GM21619 (cell line): ENCODE measurements at regions not wholly inside any gene's neighbourhood (a gene's known extent, or its start where the extent isn't known, plus 50 kb on each side); places are given as distances from the start of the nearest gene placed in this dataset.
"Not testable (repeated sequence)": the region's sequence is repeated elsewhere in the genome, so short reads cannot be mapped to it uniquely, and the experiment has no call there.

Source experiments
- ATAC-seq: cut with Tn5 transposase; IDR thresholded peaks from one replicate; pipeline ENCODE4 v1.9.1; 2021; ENCODE audit not compliant: unreplicated experiment

DNA sequence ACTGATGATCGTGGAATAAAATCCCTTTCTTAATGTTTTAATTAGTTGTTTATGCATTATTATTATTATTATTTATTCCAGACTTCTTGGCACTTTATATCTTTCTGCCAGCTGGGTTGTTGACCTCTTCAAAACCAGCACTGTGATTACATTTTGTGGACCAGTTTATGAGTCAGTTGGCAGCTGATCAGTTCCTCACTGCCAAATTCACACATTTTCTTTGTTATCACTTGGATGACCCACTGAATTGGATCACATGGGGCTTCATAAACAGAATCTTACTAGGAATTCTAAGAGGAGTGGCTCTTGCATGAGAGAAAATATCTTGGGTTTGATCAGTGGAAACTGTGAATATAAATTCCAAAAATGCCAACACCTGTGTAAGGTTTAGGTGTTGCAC lies 321.8 kb upstream of the SPRED2 start:
- ATAC-seq, result no peak

DNA sequence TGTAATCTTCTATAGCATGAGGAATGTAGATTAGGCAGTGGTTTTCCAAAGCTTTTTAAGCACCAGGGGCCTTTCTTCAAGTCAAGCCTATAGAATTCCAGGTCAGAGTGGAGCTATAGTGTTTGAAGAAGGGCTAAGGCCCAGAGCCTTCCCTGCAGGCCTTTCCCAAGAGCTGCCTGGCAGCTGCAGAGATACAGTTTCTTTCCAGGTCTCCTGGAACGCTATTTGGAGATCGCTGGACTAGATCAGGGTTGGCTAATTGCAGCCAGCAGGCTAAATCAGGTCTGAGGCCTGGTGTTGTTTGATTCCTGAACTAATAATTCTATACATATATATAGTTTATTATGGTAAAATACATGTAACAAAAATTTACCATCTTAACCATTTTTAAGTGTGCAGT lies 319.0 kb upstream of the SPRED2 start:
- ATAC-seq, result no peak

DNA sequence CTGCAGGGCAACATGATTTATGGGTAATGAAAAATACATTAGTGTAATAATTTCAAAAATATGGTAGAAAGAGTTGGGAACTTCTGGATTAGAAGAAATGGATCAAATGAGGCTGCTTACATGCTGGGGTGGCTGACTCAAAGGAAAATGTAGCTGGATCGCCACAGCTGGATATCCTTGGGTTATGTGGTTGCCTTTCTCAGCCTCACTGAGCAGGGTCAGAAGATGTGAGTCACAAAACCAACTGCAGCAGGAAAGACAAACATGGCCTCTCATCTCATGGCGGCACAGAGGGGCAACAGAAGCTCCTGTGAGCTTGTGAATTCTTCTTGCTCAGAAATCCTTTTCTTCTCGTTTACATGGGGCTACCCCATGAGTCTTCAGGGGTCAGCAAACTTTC lies 317.1 kb upstream of the SPRED2 start:
- ATAC-seq, result no peak

DNA sequence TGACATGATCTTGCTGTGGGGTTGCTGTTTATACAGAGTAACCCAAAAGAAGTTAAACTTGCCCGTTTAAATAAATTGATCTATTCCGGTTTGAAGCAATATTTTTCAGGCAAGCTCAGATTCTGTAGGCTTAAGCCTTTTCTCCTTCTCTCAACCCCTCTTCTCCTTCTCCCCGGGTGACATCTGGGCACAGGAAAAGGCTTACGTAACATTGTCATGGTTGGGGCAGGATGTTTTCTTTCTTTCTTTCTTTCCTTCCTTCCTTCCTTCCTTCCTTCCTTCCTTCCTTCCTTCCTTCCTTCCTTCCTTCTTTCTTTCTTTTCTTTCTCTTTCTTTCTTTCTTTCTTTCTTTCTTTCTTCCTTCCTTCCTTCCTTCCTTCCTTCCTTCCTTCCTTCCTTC lies 315.5 kb upstream of the SPRED2 start:
- not testable (repeated sequence) for ATAC-seq

DNA sequence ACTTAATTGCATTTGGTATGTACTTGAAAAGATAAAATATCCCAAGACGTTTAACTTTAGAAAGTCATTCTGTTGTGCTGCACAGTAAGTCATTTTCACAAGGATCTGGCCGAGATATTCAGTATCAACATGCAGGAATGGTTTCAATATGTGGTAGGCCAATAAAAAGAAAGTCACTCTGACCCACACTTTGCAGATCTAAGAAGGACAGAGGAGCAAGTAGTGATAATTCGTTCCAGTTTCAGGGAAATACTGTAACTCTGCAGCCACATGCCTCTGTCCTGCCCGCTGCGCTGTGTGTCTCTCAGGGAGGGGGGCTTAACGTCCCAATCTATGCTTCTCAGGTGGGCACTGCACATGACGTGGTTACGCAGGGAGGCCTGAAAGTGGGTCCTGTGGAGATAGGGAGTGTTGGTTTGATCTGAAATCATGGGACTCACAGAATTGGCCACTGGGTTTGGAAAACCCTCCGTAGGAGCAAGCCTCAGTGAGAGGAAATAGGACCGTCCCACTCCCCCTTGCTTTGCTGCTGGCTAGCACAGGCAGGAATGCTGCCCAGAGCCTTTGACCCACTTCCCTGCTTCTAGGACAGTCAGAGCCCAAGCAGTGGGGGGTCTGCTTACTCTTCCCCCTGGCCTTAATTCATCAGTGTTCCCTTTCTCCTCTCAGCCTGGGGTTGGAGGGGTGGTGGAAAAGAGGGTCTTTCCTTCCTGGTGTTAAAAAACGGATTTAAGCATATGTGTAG lies 314.7 kb upstream of the SPRED2 start:
- no peak for ATAC-seq

DNA sequence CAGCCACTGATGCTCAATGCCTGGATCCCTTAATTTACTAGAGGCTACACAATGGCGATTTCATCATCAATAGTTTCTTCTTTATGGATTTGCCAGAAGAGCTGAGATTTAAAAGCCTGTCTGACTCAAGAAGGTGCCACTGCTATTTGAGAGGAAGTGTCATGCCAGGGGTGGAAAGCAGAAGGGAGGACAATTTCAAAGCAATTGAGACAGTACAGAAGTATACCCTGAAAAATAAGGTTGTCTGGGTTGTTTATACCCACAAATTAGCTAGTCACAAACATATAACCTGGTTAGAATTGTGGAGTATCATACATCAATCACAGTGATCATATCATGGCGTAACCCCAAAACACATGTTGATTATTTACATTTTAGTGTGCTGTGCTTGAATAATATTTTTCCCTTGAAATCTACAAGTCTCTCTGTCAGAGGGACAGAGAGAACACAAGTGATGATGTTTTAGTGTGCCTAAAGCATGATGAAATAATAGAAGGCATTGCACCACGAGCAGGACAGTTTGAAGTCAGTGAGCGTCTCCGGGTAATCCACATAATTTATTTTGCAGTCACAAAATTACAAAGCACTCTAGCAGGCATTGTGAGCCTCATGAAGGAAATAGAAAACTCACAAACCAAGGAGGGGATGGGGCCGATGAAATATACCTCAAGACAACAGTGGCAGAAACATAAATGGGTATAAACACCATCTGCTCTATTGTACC lies 312.2 kb upstream of the SPRED2 start:
- ATAC-seq, result no peak

DNA sequence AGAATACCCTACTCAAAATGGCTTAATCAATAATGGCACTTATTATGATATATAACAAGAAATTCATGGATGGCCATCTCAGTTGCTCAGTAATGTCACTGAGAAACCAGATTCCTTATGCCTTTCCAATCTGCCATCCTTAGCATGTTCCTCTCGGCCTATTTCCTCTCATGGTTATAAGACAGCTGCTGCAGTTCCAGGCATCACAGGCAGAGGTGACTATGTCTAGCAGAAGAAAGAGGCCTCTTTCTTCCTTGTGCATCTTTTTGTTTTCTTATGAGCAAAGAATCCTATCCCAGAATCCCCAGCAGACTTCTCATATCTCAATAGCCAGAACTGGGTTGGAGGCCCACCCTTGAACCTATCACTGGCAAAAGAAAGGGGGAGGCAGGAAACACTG lies 310.6 kb upstream of the SPRED2 start:
- no peak for ATAC-seq

DNA sequence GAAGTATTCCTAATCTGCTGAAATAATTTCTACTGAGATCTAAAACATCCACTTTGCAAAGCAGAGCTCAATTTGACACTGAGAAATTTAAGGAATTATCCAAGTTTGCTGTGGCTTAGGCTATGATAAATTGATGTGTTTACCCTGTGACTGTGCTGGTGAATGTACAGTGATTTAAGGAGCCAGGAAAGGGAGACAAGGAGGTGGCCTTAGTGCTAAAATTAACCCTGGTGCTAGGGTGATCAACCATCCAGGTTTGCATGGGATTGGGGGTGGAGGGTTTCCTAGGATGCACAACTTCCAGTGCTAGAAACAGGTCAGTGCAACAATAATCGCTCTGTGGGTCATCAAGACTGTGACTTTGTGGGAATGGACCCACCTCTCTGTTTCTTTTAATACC lies 307.5 kb upstream of the SPRED2 start:
- no peak for ATAC-seq

DNA sequence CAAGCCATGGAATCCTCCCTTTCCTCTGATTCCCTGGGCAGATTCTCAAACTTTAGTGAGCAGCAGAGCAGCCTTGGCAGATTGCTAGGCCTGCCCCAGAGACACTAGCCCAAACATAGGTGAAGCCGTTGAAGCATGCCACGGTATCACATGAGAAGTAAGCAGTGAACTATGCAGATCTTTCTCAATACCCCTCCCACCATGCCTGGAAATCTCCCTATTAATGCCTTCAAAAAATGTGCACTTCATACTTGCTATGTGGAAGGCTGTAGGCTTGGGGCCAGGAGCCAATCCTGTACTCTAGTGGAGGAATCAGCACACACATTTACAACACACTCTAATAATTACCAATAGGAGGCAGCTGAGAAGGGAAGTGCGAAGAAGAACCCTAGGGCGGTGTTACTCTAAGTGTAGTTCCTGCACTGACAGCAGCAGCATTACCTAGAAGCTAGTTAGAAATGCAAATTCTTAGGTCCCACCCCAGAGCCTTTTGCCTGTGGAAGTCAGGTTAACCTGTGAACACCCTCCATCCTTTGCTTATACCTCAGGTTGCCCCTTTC lies 305.1 kb upstream of the SPRED2 start:
- no peak for ATAC-seq

DNA sequence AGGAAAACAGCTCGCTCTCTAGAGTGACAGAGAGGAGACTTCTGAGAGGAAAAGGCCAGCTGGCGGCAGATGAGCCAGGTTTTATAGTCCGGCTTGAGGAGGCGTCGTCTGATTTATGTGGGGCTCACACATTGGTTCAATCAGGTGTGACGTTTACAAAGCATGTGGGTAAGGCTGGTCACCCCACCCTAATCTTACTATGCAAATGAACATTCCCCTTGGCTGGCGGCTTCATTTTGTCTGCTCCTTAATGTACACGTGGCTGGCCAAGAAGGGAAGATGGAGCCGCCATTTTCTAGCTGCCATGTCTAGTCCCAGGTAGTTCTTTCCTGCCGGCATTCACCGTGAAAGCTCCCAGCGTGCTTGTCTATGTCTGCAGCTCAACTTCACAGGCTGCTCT lies 299.1 kb upstream of the SPRED2 start:
- no peak for ATAC-seq

DNA sequence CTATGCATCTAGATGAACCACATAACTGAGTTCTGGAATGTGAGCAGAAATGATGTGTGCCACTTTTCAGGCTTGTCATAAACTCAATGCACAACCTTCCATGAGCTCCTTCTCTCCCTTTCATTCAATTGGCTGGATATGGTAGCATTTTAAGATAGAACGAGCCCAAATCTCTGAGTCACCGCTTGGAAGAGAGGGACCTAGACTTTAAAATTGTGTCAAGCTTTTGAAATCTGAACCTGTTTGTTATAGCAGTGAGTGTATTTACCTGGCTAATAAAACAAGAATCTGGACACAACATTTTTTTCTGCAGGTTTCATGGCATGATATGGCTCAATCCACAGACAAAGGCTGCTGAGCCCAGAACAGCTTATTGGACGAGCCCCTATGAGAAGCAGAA lies 297.8 kb upstream of the SPRED2 start:
- ATAC-seq, result no peak

DNA sequence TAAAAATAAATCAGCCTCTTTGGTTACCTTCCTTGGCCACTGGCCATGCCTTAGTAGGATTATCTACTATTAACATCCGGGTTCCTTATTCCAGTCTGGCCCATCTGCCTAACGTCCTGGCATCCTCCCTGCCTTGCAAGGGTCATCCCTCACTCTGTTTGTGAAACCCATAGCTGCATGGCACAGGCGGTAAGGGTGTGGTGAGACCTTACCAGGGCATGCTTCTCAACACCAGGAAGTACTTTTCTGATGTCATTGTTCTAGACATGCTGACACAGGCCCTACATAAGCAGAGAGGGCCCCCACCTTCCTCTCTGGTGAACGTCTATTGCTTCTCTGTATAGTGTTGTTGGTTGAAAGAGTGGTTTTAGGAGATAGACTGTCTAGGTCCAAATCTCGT lies 296.8 kb upstream of the SPRED2 start:
- ATAC-seq, result no peak

DNA sequence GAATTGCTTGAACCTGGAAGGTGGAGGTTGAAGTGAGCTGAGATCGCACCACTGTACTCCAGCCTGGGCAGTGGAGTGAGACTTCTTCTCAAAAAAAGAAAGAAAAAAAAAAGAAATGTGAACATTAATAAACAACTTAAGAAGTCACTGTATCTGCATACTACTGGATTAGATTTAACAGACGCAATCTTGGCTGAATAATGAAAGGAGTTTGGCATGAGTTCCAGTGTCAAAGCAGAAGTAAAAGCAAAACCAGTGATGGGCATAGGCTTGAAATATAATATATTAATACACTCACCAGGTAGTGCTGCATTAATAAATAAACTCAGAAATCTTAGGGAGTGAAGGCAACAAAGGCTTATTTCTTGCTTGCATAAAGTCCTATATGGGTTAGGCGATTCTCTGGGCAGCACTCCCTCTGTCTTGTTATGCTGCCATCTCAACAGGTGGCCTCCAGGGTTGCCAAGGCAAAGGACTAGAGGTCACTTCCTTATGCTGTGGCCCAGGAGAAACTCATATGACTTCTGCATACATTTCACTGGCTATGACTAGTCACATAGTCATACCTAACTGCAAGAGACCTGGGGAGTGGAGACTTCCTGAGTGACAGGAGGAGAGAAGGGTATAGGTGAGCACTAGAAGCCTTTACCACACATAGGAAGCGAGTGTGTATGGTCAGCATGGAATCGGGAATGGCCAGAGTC lies 296.2 kb upstream of the SPRED2 start:
- ATAC-seq, result no peak

DNA sequence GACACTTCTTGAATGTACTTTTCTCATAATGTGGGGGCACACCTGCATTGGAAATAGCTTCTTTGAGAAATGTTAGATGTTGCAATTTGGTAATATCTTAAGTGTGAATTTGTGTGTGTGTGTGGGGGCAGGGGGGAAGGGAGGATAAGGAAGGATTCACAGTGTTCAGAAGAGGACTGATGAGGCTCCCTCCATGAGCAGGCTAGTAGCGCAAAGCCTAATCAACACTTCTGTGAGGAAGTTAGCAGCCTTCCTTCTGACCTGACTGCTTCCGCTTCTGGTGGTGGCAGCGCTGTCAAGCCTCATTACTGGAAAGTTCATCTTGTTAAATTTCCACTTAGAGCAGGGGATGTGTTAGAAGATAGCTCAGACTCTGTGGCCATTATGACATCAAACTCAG lies 295.4 kb upstream of the SPRED2 start:
- ATAC-seq, result no peak

DNA sequence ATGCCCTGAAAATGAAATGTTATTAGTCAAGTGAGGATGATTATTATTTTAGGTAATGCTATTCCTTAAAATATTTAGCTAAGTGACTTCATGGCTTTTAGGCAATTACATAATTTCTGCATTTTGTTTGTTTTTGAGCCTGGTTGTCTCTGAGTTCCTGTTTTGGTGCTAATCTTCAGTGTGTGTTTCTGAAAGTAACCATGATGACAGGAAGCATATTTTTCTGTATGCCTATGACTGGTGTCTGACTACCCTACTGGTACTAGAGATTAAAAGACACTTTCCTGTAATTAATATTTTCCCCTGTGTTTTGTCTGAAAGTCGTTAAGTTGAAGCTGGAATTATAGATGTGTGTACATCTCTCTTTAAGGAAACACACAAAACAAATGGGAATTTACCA lies 295.0 kb upstream of the SPRED2 start:
- ATAC-seq, result no peak

DNA sequence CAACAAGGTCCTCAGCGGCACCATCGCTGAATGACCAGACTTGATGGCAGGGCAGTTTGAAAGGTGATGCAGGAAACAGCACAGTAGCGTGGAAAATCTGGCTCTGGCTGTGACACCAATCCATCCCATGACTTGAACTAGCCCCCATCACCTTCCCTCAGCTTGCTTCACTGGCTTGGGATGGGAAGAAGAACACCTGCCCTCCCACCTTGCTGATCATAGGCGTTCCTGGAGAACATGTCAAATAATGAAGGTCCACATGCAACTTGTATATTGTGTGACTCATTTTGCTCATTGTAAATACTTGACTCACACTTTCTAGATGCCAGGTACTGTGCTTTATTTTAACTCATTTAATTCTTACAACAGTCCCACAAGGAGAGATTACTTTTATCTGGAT lies 292.4 kb upstream of the SPRED2 start:
- ATAC-seq, result no peak

DNA sequence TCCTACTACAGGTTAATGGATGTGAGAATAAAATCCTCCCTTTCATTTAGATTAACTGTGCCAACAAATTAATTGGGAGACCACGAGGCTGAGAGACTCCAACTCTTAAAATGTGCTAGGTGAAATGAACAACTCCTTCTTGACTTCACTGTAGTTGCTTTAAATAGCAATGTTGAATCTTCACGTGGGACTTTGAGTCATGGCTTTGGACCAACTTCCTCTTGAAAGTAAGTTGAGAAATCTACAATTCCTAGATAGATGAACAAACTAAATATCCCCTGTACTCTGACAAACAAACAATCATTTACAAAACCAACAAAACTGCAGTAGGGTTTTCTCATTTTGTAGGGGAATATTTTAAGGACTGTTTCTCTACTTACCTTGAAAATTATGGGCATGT lies 291.9 kb upstream of the SPRED2 start:
- ATAC-seq, result no peak

DNA sequence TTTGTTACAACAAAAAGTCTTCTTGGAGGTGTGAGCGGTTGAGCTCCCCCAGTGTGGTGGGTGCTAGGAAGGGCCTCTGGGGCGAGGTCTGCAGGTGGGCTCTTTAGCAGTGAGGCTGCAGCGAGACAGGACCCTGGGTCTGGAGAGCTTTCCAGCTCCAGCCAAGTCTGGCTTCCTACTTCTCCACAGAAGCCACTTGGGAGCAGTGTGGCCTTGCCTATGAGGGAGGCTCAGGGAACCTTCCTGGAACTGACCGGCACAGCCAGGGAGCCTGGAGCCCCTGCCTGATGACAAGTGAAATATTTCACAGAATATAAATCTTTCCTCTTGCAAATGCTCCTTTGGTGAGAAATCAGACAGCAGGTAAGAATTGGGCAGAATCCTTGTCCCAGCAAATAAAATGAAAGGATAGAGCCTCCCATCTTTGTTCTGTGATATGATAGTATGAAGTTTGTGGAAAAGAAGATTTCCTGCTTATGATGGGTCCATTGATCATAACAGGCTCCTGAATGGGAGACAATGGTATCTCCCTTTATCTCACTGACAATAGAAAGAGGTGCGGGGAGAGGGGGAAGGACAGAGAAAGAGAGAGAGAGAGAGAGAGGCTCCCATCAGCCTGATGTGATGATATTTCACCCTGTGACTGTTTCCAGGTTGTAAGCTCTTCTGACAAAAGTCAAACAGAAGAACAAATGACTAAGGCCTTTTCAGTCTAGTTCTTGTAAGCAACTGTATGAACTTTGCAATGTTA lies 289.8 kb upstream of the SPRED2 start:
- no peak for ATAC-seq

DNA sequence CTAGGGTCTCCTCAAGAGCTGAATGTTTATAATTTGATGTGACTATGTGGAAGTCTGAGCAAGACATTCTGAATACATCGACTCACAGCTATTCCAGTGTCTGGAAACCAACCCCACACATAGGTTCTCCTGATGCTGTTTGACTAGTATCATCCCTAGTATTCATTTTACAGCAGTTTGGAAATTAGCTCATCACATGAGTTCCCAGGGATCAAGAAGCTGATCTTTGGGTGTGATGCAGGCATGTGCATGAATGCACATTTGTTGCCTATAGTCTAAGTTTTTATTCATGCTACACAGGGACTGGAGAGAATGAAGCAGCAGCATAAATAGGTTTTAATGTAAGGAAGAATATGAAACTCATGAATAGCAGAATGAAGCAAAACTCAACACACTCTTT lies 284.3 kb upstream of the SPRED2 start:
- no peak for ATAC-seq

DNA sequence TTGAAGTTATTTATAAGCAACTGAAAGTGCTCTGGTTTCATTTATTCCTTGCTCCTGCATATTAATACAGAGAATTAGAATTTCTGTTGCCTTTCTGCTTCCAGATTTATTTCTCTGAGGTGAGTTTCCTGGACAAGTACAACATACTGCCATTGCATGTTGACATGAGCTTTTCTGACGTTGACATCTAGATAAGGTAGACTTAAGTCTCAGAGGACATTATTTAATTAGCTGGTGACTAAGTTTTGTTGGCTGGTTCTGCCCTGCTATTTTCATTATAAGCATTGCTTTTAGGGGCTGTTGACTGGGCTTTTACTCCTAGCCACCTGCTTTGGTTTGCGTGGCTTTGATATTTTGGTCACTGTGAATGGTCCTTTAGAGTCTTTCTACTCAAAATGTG lies 282.9 kb upstream of the SPRED2 start:
- no peak for ATAC-seq

DNA sequence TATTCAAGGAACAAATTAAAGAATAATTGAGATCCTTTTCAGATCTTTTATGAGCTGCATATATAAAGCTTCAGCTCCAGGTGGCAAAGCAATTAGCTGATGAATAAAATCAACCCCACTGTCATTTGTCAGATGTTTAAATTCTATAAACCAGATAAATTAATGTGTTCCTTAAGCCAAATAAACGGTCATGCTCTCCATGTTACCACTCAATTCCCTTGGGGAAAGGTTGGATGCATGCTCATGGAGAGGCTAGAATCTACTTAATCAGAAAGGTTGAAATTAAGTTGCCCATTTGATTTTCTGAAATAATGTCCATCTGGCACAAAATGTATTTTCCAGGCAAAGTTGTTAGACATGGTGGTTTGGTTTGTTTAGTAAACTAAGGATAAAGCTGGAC lies 282.5 kb upstream of the SPRED2 start:
- no peak for ATAC-seq
